ENCODE measurements at regions not wholly inside any gene's neighbourhood (a gene's known extent, or its start where the extent isn't known, plus 50 kb on each side); places are given as distances from the start of the nearest gene placed in this dataset.

GRCh38 chr4:18248611-18249010, 227.1 kb upstream of the LCORL start:
- no peaks in the 10 kb centered on the region for H3K4me1 ChIP-seq
- H3K27me3 ChIP-seq = no peaks in the 10 kb centered on the region
- DNase-seq (no peak), ATAC-seq (no peak), FAIRE-seq (no peak)
- TF ChIP-seq, protein P1, sequence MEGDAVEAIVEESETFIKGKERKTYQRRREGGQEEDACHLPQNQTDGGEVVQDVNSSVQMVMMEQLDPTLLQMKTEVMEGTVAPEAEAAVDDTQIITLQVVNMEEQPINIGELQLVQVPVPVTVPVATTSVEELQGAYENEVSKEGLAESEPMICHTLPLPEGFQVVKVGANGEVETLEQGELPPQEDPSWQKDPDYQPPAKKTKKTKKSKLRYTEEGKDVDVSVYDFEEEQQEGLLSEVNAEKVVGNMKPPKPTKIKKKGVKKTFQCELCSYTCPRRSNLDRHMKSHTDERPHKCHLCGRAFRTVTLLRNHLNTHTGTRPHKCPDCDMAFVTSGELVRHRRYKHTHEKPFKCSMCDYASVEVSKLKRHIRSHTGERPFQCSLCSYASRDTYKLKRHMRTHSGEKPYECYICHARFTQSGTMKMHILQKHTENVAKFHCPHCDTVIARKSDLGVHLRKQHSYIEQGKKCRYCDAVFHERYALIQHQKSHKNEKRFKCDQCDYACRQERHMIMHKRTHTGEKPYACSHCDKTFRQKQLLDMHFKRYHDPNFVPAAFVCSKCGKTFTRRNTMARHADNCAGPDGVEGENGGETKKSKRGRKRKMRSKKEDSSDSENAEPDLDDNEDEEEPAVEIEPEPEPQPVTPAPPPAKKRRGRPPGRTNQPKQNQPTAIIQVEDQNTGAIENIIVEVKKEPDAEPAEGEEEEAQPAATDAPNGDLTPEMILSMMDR (IDR thresholded peaks at IDR 0.05) = no peak
- WGBS, 2 donors = 69 to 88% methylated on average over 2 of the region's 2 CpGs
- H3K36me3 ChIP-seq = no peaks in the 10 kb centered on the region
- no peak overlapping the region for H3K4me3 ChIP-seq
- H3K27ac ChIP-seq = no peak overlapping the region
- H3K9me3 ChIP-seq = no peaks in the 10 kb centered on the region
- intact Hi-C loops (cut with DNase I) = no loop called here

GRCh38 chr4:18247189-18247588, 225.6 kb upstream of the LCORL start:
- DNase-seq (no peak), FAIRE-seq (no peak), ATAC-seq (no peak)
- no peaks in the 10 kb centered on the region for H3K9me3 ChIP-seq
- no peak overlapping the region for H3K4me3 ChIP-seq
- no peaks in the 10 kb centered on the region for H3K27me3 ChIP-seq
- no peaks in the 10 kb centered on the region for H3K36me3 ChIP-seq
- 69 to 74% methylated on average over 4 of the region's 4 CpGs for WGBS, 2 donors
- H3K4me1 ChIP-seq = no peaks in the 10 kb centered on the region
- intact Hi-C loops (cut with DNase I) = no loop called here
- TF ChIP-seq, protein P1 (IDR thresholded peaks at IDR 0.05) = no peak
- H3K27ac ChIP-seq = no peak overlapping the region

DNA sequence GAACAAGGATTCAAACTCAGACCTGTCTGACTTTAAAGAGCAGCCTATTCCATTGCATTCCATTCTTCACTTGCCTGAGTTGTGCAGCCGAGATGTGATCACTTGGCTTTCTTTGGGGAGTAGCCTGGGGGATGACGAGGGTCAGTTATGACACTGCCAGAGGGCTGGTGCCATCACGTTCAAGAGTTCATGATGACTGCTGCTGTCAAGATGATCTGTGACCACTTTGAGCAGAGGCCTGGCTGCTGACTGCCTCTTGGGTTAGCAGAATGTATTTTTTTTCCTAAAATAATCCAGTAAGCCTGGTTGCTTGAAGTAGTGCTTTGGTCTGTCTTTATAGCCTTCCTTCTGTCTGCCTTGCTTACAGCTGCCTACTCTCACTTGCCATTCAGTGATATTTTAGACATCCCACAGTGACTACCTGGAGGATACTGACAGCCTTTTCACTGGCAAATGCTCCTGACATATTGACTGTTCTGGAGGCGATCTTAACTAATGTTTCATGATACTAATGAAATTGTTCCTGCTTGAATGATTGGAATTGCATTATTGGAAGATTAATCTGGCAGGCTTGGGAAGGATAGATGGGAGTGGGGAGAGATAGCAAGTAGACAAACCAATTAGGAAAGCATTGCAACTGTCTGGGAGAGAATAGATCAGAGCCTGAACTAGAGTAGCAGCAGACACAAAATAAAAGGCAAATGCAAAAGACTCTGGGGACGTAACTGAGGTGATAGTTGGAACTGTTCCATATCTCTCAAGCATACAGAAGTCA, 221.6 kb upstream of the LCORL start:
- H3K4me3 ChIP-seq = no peak overlapping the region
- no peaks in the 10 kb centered on the region for H3K36me3 ChIP-seq
- no peak for ATAC-seq
- FAIRE-seq = no peak
- TF ChIP-seq, protein P1 (IDR thresholded peaks at IDR 0.05) = no peak
- H3K27ac ChIP-seq = no peak overlapping the region
- no peaks in the 10 kb centered on the region for H3K27me3 ChIP-seq
- no peak for DNase-seq
- WGBS, 2 donors = 46 to 56% methylated on average over 5 of the region's 5 CpGs
- intact Hi-C loops (cut with DNase I) = no loop called here
- H3K9me3 ChIP-seq = no peaks in the 10 kb centered on the region
- no peaks in the 10 kb centered on the region for H3K4me1 ChIP-seq

- H3K9me3 ChIP-seq = no peaks in the 10 kb centered on the region
These were observed 220.2 kb upstream of the LCORL start for GRCh38 chr4:18241727-18242126.

GRCh38 chr4:18234108-18234507, 212.6 kb upstream of the LCORL start:
- no peak for DNase-seq
- no peak for FAIRE-seq
- Histone ChIP-seq H3K4me3 (no peak overlapping the region), H3K36me3 (no peaks in the 10 kb centered on the region), H3K4me1 (no peaks in the 10 kb centered on the region), H3K27ac (no peak overlapping the region), H3K9me3 (no peaks in the 10 kb centered on the region), H3K27me3 (no peaks in the 10 kb centered on the region)
- no peak for ATAC-seq
- intact Hi-C loops (cut with DNase I) = no loop called here
- TF ChIP-seq, protein P1 (IDR thresholded peaks at IDR 0.05) = no peak

More at GRCh38 chr4:18241727-18242126, 220.2 kb upstream of the LCORL start:
- no peak overlapping the region for H3K4me3 ChIP-seq
- intact Hi-C loops (cut with DNase I) = no loop called here
- FAIRE-seq (no peak), DNase-seq (no peak), ATAC-seq (no peak)
- 20 to 37% methylated on average over 1 of the region's 1 CpG for WGBS, 2 donors
- no peaks in the 10 kb centered on the region for H3K36me3 ChIP-seq
- no peak overlapping the region for H3K27ac ChIP-seq
- TF ChIP-seq, protein P1 (IDR thresholded peaks at IDR 0.05) = no peak
- no peaks in the 10 kb centered on the region for H3K27me3 ChIP-seq
- H3K4me1 ChIP-seq = no peaks in the 10 kb centered on the region
